Spleen (tissue), 11 donors: ENCODE measurements at regions not wholly inside any gene's neighbourhood (a gene's known extent, or its start where the extent isn't known, plus 50 kb on each side); places are given as distances from the start of the nearest gene placed in this dataset.

Source experiments
- DNase-seq: peaks from one replicate; pipeline ENCODE4 v3.0.0-alpha.2; 2020
- H3K27ac ChIP-seq, 8 donors: fragments of 200-600 bp; sonication (generic) in 7 of 8; 1 replicate in 4 of 8; 2 replicates in 4 of 8; pipeline versions ENCODE4 v1.5.0 to v1.8.0; 2016 to 2021; ENCODE audit warnings: inconsistent platforms in 4 of 8, mild to moderate bottlenecking in 4 of 8, moderate library complexity in 1 of 8
- H3K27me3 ChIP-seq, 7 donors: fragments of 200-600 bp; sonication (generic) in 6 of 7; replicated peaks in 1 of 7; 1 replicate in 4 of 7; 2 replicates in 3 of 7; pipeline versions ENCODE4 v1.5.0 to v1.8.0; 2016 to 2021; ENCODE audit warnings: inconsistent platforms in 3 of 7, mild to moderate bottlenecking in 1 of 7
- H3K36me3 ChIP-seq, 6 donors: fragments of 200-600 bp; sonication (generic) in 5 of 6; 1 replicate in 4 of 6; 2 replicates in 2 of 6; pipeline versions ENCODE4 v1.5.0 to v1.8.0; 2016 to 2021; ENCODE audit warnings: inconsistent platforms in 2 of 6
- H3K4me1 ChIP-seq, 6 donors: fragments of 200-600 bp; sonication (generic) in 5 of 6; 1 replicate in 3 of 6; 2 replicates in 3 of 6; pipeline versions ENCODE4 v1.5.0 to v1.8.0; 2016 to 2021; ENCODE audit warnings: inconsistent platforms in 3 of 6
- H3K4me3 ChIP-seq, 8 donors: fragments of 200-600 bp; sonication (generic) in 7 of 8; 1 replicate in 4 of 8; 2 replicates in 4 of 8; pipeline versions ENCODE4 v1.5.0 to v1.8.0; 2016 to 2021; ENCODE audit warnings: inconsistent platforms in 4 of 8, mild to moderate bottlenecking in 4 of 8, moderate library complexity in 2 of 8
- H3K9me3 ChIP-seq, 8 donors: fragments of 200-600 bp; sonication (generic) in 7 of 8; 1 replicate in 4 of 8; 2 replicates in 4 of 8; pipeline versions ENCODE4 v1.5.0 to v1.8.0; 2016 to 2021; ENCODE audit warnings: inconsistent platforms in 4 of 8
- CTCF ChIP-seq, 11 experiments: fragments of 200-600 bp in 7 of 11; fragments of 450-650 bp in 4 of 11; sonication (generic) in 4 of 11; IDR thresholded peaks in 8 of 11; conservative IDR thresholded peaks in 3 of 11; 1 replicate in 7 of 11; 2 replicates in 4 of 11; pipeline versions ENCODE4 v1.4.0 to v1.8.0; 2016 to 2021; ENCODE audit warnings: antibody characterized with exemption in 11 of 11, inconsistent platforms in 4 of 11, mild to moderate bottlenecking in 1 of 11
- POLR2A ChIP-seq, 3 donors: fragments of 450-650 bp; IDR thresholded peaks; one replicate each; pipeline ENCODE4 v1.5.1; 2017; ENCODE audit warnings: antibody characterized with exemption in 3 of 3, mild to moderate bottlenecking in 1 of 3
- POLR2AphosphoS5 ChIP-seq, 3 donors: sonication (generic); formaldehyde crosslinking; IDR thresholded peaks; one replicate each; pipeline ENCODE4 v1.5.1; 2017; ENCODE audit warnings: antibody characterized with exemption in 3 of 3
- WGBS, 5 donors: extraction: QIAGEN DNeasy Blood & Tissue Kit in 3 of 5; methylation state at CpG; one replicate each; pipeline versions ENCODE4 v1.1.5 to v1.1.7; 2013 to 2018; 5-methylcytosine and 5-hydroxymethylcytosine counted together
- intact Hi-C: fragments of 100-400 bp; cut with DNase I; formaldehyde crosslinking; loops from one replicate; pipeline ENCODE4 v1.15.0; 2023; ENCODE audit warnings: low total_unique reads
- donor health status: healthy with polysubstance abuse.
- donor health status: DM: no; HTN: no; CAD: no; lungs with moderate emphysema.
- donor health status: DM: no; HTN: no; CAD: no.
- donor health status: Bipolar disorder and iron deficiency.
- donor health status: healthy.
- donor health status: DM: no; HTN: no; CAD: no.
- donor health status: DM: yes; HTN: yes; CAD: no.

- Histone ChIP-seq H3K27me3 (no peaks in the 10 kb centered on the region), H3K36me3 (no peaks in the 10 kb centered on the region), H3K4me3 (no peak overlapping the region), H3K27ac (no peak overlapping the region), H3K4me1 (peaks cover 0 to 10% (median under 1%) of the 10 kb centered on the region in 6 donors), H3K9me3 (peaks cover 0 to 6% (median 0%) of the 10 kb centered on the region in 8 donors)
- no peak for DNase-seq
- no peak for TF ChIP-seq CTCF (IDR thresholded peaks at IDR 0.05 in 8 of 11, conservative IDR thresholded peaks at IDR 0.05 in 3 of 11)
- TF ChIP-seq POLR2A (IDR thresholded peaks at IDR 0.05), result no peak
- no peak for TF ChIP-seq POLR2AphosphoS5 (IDR thresholded peaks at IDR 0.05)
- intact Hi-C loops, result no loop called here
These were observed 341.7 kb downstream of the CD83 start for GRCh38 chr6:14459315-14459714.

- no peaks in the 10 kb centered on the region for H3K4me1 ChIP-seq
- TF ChIP-seq POLR2A (IDR thresholded peaks at IDR 0.05) (no peak), CTCF (IDR thresholded peaks at IDR 0.05 in 8 of 11, conservative IDR thresholded peaks at IDR 0.05 in 3 of 11) (no peak), POLR2AphosphoS5 (IDR thresholded peaks at IDR 0.05) (no peak)
- intact Hi-C loops, result no loop called here
- H3K27me3 ChIP-seq, result no peaks in the 10 kb centered on the region
- no peaks in the 10 kb centered on the region for H3K36me3 ChIP-seq
- no peak for DNase-seq
- peaks cover 0 to 12% (median 0%) of the 10 kb centered on the region in 8 donors for H3K9me3 ChIP-seq
- H3K4me3 ChIP-seq, result no peak overlapping the region
- H3K27ac ChIP-seq, result no peak overlapping the region
These were observed 343.0 kb downstream of the CD83 start for GRCh38 chr6:14460556-14460955.

GRCh38 chr6:14462135-14462534, 344.6 kb downstream of the CD83 start:
- no peaks in the 10 kb centered on the region for H3K4me1 ChIP-seq
- H3K27ac ChIP-seq, result no peak overlapping the region
- no peaks in the 10 kb centered on the region for H3K27me3 ChIP-seq
- H3K4me3 ChIP-seq, result no peak overlapping the region
- peaks cover 0 to 12% (median 0%) of the 10 kb centered on the region in 8 donors for H3K9me3 ChIP-seq
- DNase-seq, result no peak
- no peaks in the 10 kb centered on the region for H3K36me3 ChIP-seq
- intact Hi-C loops, result no loop called here
- no peak for TF ChIP-seq POLR2A (IDR thresholded peaks at IDR 0.05)
- no peak for TF ChIP-seq POLR2AphosphoS5 (IDR thresholded peaks at IDR 0.05)
- no peak for TF ChIP-seq CTCF (IDR thresholded peaks at IDR 0.05 in 8 of 11, conservative IDR thresholded peaks at IDR 0.05 in 3 of 11)
- WGBS, 5 donors, result 86 to 95% (median 88%) methylated on average over 3 of the region's 3 CpGs

GRCh38 chr6:14462566-14462965, 345.0 kb downstream of the CD83 start:
- whole genome bisulfite sequencing, 5 donors, result 65 to 83% (median 74%) methylated on average over 2 of the region's 2 CpGs
- H3K4me1 ChIP-seq, result no peaks in the 10 kb centered on the region
- H3K9me3 ChIP-seq, result peaks cover 0 to 12% (median 0%) of the 10 kb centered on the region in 8 donors
- no peak for DNase-seq
- TF ChIP-seq POLR2AphosphoS5 (IDR thresholded peaks at IDR 0.05) (no peak), POLR2A (IDR thresholded peaks at IDR 0.05) (no peak), CTCF (IDR thresholded peaks at IDR 0.05 in 8 of 11, conservative IDR thresholded peaks at IDR 0.05 in 3 of 11) (no peak)
- H3K36me3 ChIP-seq, result no peaks in the 10 kb centered on the region
- no peaks in the 10 kb centered on the region for H3K27me3 ChIP-seq
- no peak overlapping the region for H3K4me3 ChIP-seq
- no peak overlapping the region for H3K27ac ChIP-seq
- intact Hi-C loops, result no loop called here
